ACC112 (cell line): ENCODE measurements at regions not wholly inside any gene's neighbourhood (a gene's known extent, or its start where the extent isn't known, plus 50 kb on each side); places are given as distances from the start of the nearest gene placed in this dataset.

Experiments used
- H2AFZ ChIP-seq: fragments of 200-600 bp; sonication (generic); one replicate; pipeline ENCODE4 v1.6.0; 2017; ENCODE audit warnings: antibody characterized with exemption, low read length; ENCODE audit not compliant: unreplicated experiment
- H3K27ac ChIP-seq: fragments of 200-600 bp; sonication (generic); 2 replicates; pipeline ENCODE4 v1.5.1; 2014; ENCODE audit warnings: low read depth, mild to moderate bottlenecking, antibody characterized with exemption, low read length, moderate library complexity
- H3K27me3 ChIP-seq: fragments of 200-600 bp; sonication (generic); 2 replicates; pipeline ENCODE4 v1.6.1; 2014; ENCODE audit warnings: mild to moderate bottlenecking, antibody characterized with exemption, low read length, moderate library complexity, mixed read lengths; ENCODE audit not compliant: insufficient read depth
- H3K36me3 ChIP-seq: fragments of 200-600 bp; sonication (generic); 2 replicates; pipeline ENCODE4 v1.6.1; 2016; ENCODE audit warnings: mild to moderate bottlenecking, antibody characterized with exemption, low read length, moderate library complexity, mixed read lengths; ENCODE audit not compliant: insufficient read depth
- H3K4me1 ChIP-seq: fragments of 200-600 bp; sonication (generic); one replicate; pipeline ENCODE4 v1.6.1; 2016; ENCODE audit warnings: low read length, mixed read lengths; ENCODE audit not compliant: insufficient read depth, unreplicated experiment, control insufficient read depth
- H3K4me3 ChIP-seq: fragments of 200-600 bp; sonication (generic); 2 replicates; pipeline ENCODE4 v1.5.1; 2014; ENCODE audit warnings: mild to moderate bottlenecking, low read depth, low read length
- H3K79me2 ChIP-seq: fragments of 200-600 bp; sonication (generic); one replicate; pipeline ENCODE4 v1.6.0; 2016; ENCODE audit warnings: low read length; ENCODE audit not compliant: control insufficient read depth, unreplicated experiment, insufficient read depth

- no peak overlapping the region for H3K27ac ChIP-seq
- H3K4me1 ChIP-seq: peaks cover 8% of the 10 kb centered on the region
- no peaks in the 10 kb centered on the region for H3K36me3 ChIP-seq
- H3K4me3 ChIP-seq: no peak overlapping the region
- no peaks in the 10 kb centered on the region for H3K79me2 ChIP-seq
- no peaks in the 10 kb centered on the region for H3K27me3 ChIP-seq
- H2AFZ ChIP-seq: no peak overlapping the region
These were observed 125.3 kb upstream of the KLF7 start for GRCh38 chr2:207290833-207291624.

- Histone ChIP-seq H3K4me3 (no peak overlapping the region), H3K27ac (no peak overlapping the region), H3K36me3 (no peaks in the 10 kb centered on the region)
These were observed 126.0 kb upstream of the KLF7 start for GRCh38 chr2:207291625-207292252.

GRCh38 chr2:207296265-207296948, 130.7 kb upstream of the KLF7 start:
- Histone ChIP-seq H3K27ac (no peak overlapping the region), H3K79me2 (no peaks in the 10 kb centered on the region), H3K4me1 (peaks cover 13% of the 10 kb centered on the region), H3K27me3 (no peaks in the 10 kb centered on the region), H2AFZ (no peak overlapping the region), H3K4me3 (no peak overlapping the region), H3K36me3 (no peaks in the 10 kb centered on the region)

More at GRCh38 chr2:207291625-207292252, 126.0 kb upstream of the KLF7 start:
- Histone ChIP-seq H3K27me3 (no peaks in the 10 kb centered on the region), H2AFZ (no peak overlapping the region), H3K79me2 (no peaks in the 10 kb centered on the region), H3K4me1 (peaks cover 13% of the 10 kb centered on the region)

GRCh38 chr2:207300817-207301216, 135.1 kb upstream of the KLF7 start:
- H3K36me3 ChIP-seq: no peaks in the 10 kb centered on the region
- H2AFZ ChIP-seq: no peak overlapping the region
- peaks cover 13% of the 10 kb centered on the region for H3K4me1 ChIP-seq
- H3K27ac ChIP-seq: no peak overlapping the region
- no peaks in the 10 kb centered on the region for H3K27me3 ChIP-seq
- no peaks in the 10 kb centered on the region for H3K79me2 ChIP-seq
- no peak overlapping the region for H3K4me3 ChIP-seq

GRCh38 chr2:207304761-207305160, 139.0 kb upstream of the KLF7 start:
- H3K4me1 ChIP-seq: no peaks in the 10 kb centered on the region
- H2AFZ ChIP-seq: no peak overlapping the region
- H3K27ac ChIP-seq: no peak overlapping the region
- no peaks in the 10 kb centered on the region for H3K36me3 ChIP-seq
- H3K27me3 ChIP-seq: no peaks in the 10 kb centered on the region
- H3K4me3 ChIP-seq: no peak overlapping the region
- H3K79me2 ChIP-seq: no peaks in the 10 kb centered on the region

GRCh38 chr2:207308519-207309224, 142.9 kb upstream of the KLF7 start:
- H3K36me3 ChIP-seq: no peaks in the 10 kb centered on the region
- H2AFZ ChIP-seq: no peak overlapping the region
- no peak overlapping the region for H3K27ac ChIP-seq
- no peaks in the 10 kb centered on the region for H3K27me3 ChIP-seq
- no peak overlapping the region for H3K4me3 ChIP-seq
- H3K4me1 ChIP-seq: peaks cover 23% of the 10 kb centered on the region
- no peaks in the 10 kb centered on the region for H3K79me2 ChIP-seq

GRCh38 chr2:207311316-207312005, 145.7 kb upstream of the KLF7 start:
- Histone ChIP-seq H2AFZ (peak overlapping the region; percentile 5), H3K4me1 (peaks cover 36% of the 10 kb centered on the region), H3K4me3 (peak overlapping the region; percentile 40; the same call in 1 of the 2 replicates), H3K36me3 (no peaks in the 10 kb centered on the region), H3K27ac (peak overlapping the region; percentile 92), H3K79me2 (no peaks in the 10 kb centered on the region), H3K27me3 (no peaks in the 10 kb centered on the region)

GRCh38 chr2:207312006-207312356, 146.2 kb upstream of the KLF7 start:
- H2AFZ ChIP-seq: peak overlapping the region; percentile 5
- H3K27ac ChIP-seq: peak overlapping the region; percentile 92

GRCh38 chr2:207313947-207314346, 148.2 kb upstream of the KLF7 start:
- Histone ChIP-seq H3K79me2 (no peaks in the 10 kb centered on the region), H3K36me3 (no peaks in the 10 kb centered on the region), H3K27ac (no peak overlapping the region), H3K4me3 (no peak overlapping the region), H3K27me3 (no peaks in the 10 kb centered on the region), H3K4me1 (peaks cover 55% of the 10 kb centered on the region), H2AFZ (no peak overlapping the region)

More at GRCh38 chr2:207312006-207312356, 146.2 kb upstream of the KLF7 start:
- no peaks in the 10 kb centered on the region for H3K79me2 ChIP-seq
- H3K4me1 ChIP-seq: peaks cover 41% of the 10 kb centered on the region
- H3K36me3 ChIP-seq: no peaks in the 10 kb centered on the region
- H3K27me3 ChIP-seq: no peaks in the 10 kb centered on the region
- peak overlapping the region; percentile 40; the same call in 1 of the 2 replicates for H3K4me3 ChIP-seq

- H3K4me3 ChIP-seq: no peak overlapping the region
- H3K27ac ChIP-seq: peak overlapping the region; percentile 14; the same call in 1 of the 2 replicates
- H3K4me1 ChIP-seq: peaks cover 55% of the 10 kb centered on the region
- H3K27me3 ChIP-seq: no peaks in the 10 kb centered on the region
- no peaks in the 10 kb centered on the region for H3K79me2 ChIP-seq
- H2AFZ ChIP-seq: no peak overlapping the region
- no peaks in the 10 kb centered on the region for H3K36me3 ChIP-seq
These were observed 149.4 kb upstream of the KLF7 start for GRCh38 chr2:207315131-207315530.
